RWPE1 (cell line): ENCODE measurements at regions not wholly inside any gene's neighbourhood (a gene's known extent, or its start where the extent isn't known, plus 50 kb on each side); places are given as distances from the start of the nearest gene placed in this dataset.

Experiments used
- CTCF ChIA-PET: fragments of 350-600 bp; sonication (Branson Sonifier 250); formaldehyde crosslinking; extraction: SDS; loops from one replicate; lab custom pipeline; 2021; lab: Yijun Ruan, JAX
- POLR2A ChIA-PET: fragments of 400-600 bp; formaldehyde crosslinking; extraction: SDS; loops from one replicate; lab custom pipeline; 2020; ENCODE audit warnings: antibody characterized with exemption; ENCODE audit not compliant: low non-redundant PET; lab: Yijun Ruan, JAX
- DNase-seq: peaks from one replicate; pipeline ENCODE4 v3.0.0; 2012; ENCODE audit warnings: low spot score
- H3K27ac ChIP-seq: fragments of 450-650 bp; 2 replicates; pipeline ENCODE4 v1.5.1; 2017
- TF ChIP-seq, protein P1 (sequence below): fragments of 450-650 bp; conservative IDR thresholded peaks from 2 replicates; pipeline ENCODE4 v1.5.1; 2017; ENCODE audit warnings: low read depth, mild to moderate bottlenecking

DNA sequence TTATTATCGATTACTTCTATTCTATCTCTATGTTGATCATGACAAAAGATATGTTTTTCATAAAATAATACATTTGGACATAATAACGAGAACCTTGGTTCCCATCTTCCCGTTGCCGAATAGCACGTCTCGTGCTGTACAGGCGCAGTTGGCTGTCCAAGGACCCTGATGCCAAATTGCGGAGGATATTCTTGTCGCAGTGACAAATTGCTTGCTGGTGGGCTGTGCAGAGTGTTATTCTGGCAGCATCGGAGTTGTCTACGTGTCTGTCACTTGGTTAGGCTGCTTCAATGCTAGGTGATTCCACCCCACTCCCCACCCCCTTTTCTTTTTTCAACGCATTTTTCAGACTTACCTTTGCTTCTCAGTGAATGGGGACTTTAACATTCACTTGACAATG, 546.8 kb downstream of the PRKD1 start:
- H3K27ac ChIP-seq: no peak overlapping the region
- CTCF ChIA-PET: no interaction called here
- no peak for DNase-seq
- POLR2A ChIA-PET: no interaction called here
- TF ChIP-seq, protein P1, sequence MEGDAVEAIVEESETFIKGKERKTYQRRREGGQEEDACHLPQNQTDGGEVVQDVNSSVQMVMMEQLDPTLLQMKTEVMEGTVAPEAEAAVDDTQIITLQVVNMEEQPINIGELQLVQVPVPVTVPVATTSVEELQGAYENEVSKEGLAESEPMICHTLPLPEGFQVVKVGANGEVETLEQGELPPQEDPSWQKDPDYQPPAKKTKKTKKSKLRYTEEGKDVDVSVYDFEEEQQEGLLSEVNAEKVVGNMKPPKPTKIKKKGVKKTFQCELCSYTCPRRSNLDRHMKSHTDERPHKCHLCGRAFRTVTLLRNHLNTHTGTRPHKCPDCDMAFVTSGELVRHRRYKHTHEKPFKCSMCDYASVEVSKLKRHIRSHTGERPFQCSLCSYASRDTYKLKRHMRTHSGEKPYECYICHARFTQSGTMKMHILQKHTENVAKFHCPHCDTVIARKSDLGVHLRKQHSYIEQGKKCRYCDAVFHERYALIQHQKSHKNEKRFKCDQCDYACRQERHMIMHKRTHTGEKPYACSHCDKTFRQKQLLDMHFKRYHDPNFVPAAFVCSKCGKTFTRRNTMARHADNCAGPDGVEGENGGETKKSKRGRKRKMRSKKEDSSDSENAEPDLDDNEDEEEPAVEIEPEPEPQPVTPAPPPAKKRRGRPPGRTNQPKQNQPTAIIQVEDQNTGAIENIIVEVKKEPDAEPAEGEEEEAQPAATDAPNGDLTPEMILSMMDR: no peak

DNA sequence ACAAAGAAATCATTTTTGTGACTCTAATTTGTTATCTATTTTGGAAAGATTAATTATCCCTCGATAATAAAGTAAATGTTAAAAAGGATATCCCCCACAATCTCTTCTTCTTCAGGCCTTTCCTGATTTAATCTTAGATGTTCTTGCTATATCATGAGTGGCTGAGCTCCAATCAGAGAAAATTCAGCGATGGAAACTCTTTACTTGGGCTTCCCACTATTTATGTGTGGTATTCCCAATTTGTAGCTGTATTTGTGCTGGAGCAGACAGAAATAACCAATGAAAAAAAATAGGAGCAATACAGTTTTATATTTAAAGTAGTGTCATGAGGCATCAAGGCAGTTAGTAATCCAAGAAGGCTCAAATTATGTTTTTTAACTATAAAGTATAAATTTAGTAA, 539.1 kb downstream of the PRKD1 start:
- TF ChIP-seq, protein P1: no peak
- CTCF ChIA-PET: interaction anchor here (0.7 kb wide), 1 partner anchor 987 kb away, joined by 3 read pairs; no protein-coding TSS in a partner anchor
- POLR2A ChIA-PET: no interaction called here
- DNase-seq: no peak
- H3K27ac ChIP-seq: no peak overlapping the region

DNA sequence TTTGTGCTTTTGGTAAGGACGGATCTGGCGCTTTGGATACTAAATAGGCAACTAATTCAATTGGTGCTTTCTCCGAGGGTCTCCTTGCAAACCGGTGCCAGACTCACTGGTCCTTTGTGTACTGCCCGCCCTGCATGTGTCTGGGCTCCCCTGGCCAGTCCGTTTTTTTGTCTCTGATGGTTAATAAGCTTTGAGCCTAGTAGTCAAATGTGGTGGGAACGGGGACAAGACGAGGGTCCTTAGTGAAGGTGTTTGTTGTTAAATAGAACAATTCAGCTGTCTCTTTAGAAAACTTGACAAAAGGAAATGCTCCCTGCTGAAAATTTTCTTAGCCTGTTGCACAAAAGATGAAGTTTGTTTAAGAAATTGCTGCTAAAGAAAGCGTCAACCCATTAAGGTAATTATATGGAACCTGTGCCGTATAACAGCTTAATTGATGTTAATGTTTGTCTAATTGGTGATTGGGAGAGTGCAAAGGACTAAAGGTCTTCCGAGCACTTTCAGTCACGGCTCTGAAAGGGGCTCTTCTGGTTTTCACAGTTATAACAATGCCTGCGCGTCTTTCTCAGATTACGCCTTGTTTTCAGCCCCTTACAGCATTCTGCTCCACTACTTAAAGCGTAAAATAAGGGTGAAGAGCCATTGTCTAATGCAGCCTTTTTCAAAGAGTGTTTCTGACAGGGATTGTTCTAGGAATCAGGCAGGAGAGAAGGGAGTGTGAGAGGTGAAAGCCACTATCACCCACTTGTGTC, 537.4 kb downstream of the PRKD1 start:
- H3K27ac ChIP-seq: no peak overlapping the region
- POLR2A ChIA-PET: no interaction called here
- no peak for DNase-seq
- CTCF ChIA-PET: interaction anchor here (0.6 kb wide), 1 partner anchor 1818 kb away, joined by 3 read pairs; no protein-coding TSS in a partner anchor
- TF ChIP-seq, protein P1: no peak

DNA sequence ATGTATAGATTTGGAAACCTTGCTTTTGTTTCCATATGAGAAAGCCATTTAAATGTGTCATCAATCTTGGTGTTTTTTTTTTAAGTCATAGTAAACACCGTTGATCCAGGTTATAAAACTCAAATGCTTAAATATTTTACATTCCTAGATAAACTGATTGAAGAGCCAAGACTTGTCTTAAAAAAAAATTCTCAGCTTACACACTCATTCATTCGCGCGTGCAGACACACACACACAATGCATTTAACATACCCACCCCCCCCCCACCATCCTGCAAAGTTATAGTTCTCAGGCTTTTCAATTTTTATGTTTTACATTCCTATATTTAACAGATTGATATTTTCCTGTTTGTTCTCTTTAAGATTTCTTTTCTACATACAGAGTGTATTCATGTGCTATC, 536.4 kb downstream of the PRKD1 start:
- ChIA-PET CTCF (no interaction called here), POLR2A (no interaction called here)
- H3K27ac ChIP-seq: no peak overlapping the region
- TF ChIP-seq, protein P1: no peak
- no peak for DNase-seq

DNA sequence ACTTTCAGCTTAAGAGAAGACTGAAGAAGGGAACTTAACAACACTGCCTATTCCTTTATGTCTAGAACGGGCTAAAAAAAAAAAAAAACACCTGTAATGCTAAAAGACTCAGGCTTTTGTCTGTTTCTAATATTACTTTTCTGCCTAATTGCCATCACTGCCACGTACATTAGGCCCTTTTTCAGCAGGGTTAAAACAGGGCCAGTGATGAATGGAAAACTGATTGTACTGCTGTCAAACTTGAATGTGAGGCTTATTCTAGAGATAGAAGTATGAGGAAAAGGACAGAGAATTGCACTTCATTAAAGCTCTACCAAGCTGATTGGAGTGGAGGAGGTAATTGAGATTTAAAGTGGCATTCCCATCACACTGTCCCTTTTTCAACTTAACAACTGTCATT, 535.8 kb downstream of the PRKD1 start:
- no peak overlapping the region for H3K27ac ChIP-seq
- ChIA-PET POLR2A (no interaction called here), CTCF (no interaction called here)
- TF ChIP-seq, protein P1: no peak
- no peak for DNase-seq

DNA sequence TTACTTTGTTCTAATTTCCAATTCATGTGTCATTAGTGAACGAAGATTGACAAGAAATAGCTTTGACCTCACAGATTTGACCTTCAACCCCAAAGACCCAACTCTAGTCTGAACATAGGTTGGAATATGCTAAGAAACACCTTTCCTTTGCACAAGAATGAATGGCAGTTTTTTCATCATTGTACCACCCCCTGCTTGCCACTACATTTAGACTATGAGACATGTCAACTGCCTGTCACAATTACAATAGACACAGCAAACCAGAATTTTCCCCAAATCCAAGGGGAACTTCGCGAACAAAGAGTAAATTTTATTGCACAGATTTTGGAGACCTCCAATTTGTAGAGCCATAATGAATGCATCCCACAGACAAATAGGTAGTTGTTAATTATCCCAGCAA, 535.4 kb downstream of the PRKD1 start:
- no peak for DNase-seq
- ChIA-PET CTCF (no interaction called here), POLR2A (no interaction called here)
- H3K27ac ChIP-seq: no peak overlapping the region
- TF ChIP-seq, protein P1: no peak
